Neural cell (in vitro differentiated cells): ENCODE measurements at regions not wholly inside any gene's neighbourhood (a gene's known extent, or its start where the extent isn't known, plus 50 kb on each side); places are given as distances from the start of the nearest gene placed in this dataset.

ENCODE experiments used
- H2AFZ ChIP-seq: fragments of 200-600, 300-800 bp; sonication (generic), shearing (Covaris generic); 2 replicates; pipeline ENCODE4 v1.6.0; 2014; ENCODE audit warnings: low read depth, mild to moderate bottlenecking, antibody characterized with exemption, low read length, moderate library complexity
- H3F3A ChIP-seq: fragments of 200-600 bp; shearing (Covaris generic); 2 replicates; pipeline ENCODE4 v1.6.1; 2016; ENCODE audit warnings: mild to moderate bottlenecking, moderate library complexity, mixed read lengths, antibody characterized with exemption, low read length; ENCODE audit not compliant: insufficient read depth, poor library complexity, severe bottlenecking
- H3K27ac ChIP-seq: fragments of 200-600, 300-800 bp; sonication (generic), shearing (Covaris generic); 2 replicates; pipeline ENCODE4 v1.5.1; 2014; ENCODE audit warnings: mild to moderate bottlenecking, low read length, moderate library complexity
- H3K27me3 ChIP-seq: fragments of 300-800, 200-600 bp; sonication (generic), shearing (Covaris generic); 2 replicates; pipeline ENCODE4 v1.6.0; 2014; ENCODE audit warnings: mild to moderate bottlenecking, low read depth, low read length, moderate library complexity; ENCODE audit not compliant: insufficient read depth
- H3K36me3 ChIP-seq: fragments of 300-800, 200-600 bp; sonication (generic), shearing (Covaris generic); 2 replicates; pipeline ENCODE4 v1.5.1; 2014; ENCODE audit warnings: mild to moderate bottlenecking, antibody characterized with exemption, low read length, moderate library complexity; ENCODE audit not compliant: insufficient read depth
- H3K4me2 ChIP-seq: fragments of 300-800, 200-600 bp; sonication (generic), shearing (Covaris generic); 2 replicates; pipeline ENCODE4 v1.6.0; 2014; ENCODE audit warnings: mild to moderate bottlenecking, low read length
- H3K4me3 ChIP-seq: fragments of 300-800, 200-600 bp; sonication (generic), shearing (Covaris generic); 2 replicates; pipeline ENCODE4 v1.5.1; 2014; ENCODE audit warnings: mild to moderate bottlenecking, low read length, moderate library complexity
- H3K79me2 ChIP-seq: fragments of 200-600 bp; shearing (Covaris generic); replicated peaks from 2 replicates; pipeline ENCODE4 v1.6.0; 2014; ENCODE audit warnings: mild to moderate bottlenecking, low read length, moderate library complexity; ENCODE audit not compliant: insufficient read depth
- H3K9ac ChIP-seq: fragments of 300-800, 200-600 bp; sonication (generic), shearing (Covaris generic); 2 replicates; pipeline ENCODE4 v1.6.1; 2016; ENCODE audit warnings: mild to moderate bottlenecking, low read length, mixed read lengths
- H3K9me2 ChIP-seq: fragments of 200-600 bp; shearing (Covaris generic); 2 replicates; pipeline ENCODE4 v1.6.1; 2016; ENCODE audit warnings: mild to moderate bottlenecking, low read length, mixed read lengths; ENCODE audit not compliant: insufficient read depth
- H3K9me3 ChIP-seq: fragments of 200-600, 300-800 bp; sonication (generic), shearing (Covaris generic); 2 replicates; pipeline ENCODE4 v1.6.1; 2016; ENCODE audit warnings: mild to moderate bottlenecking, mixed run types, low read length, moderate library complexity, mixed read lengths
- H4K20me1 ChIP-seq: fragments of 200-600 bp; shearing (Covaris generic); 2 replicates; pipeline ENCODE4 v1.6.1; 2016; ENCODE audit warnings: mild to moderate bottlenecking, mixed run types; ENCODE audit not compliant: insufficient read depth
- CTCF ChIP-seq: fragments of 450-650 bp; IDR thresholded peaks from 2 replicates; pipeline ENCODE4 v1.5.1; 2014; ENCODE audit warnings: antibody characterized with exemption, mild to moderate bottlenecking, moderate library complexity; ENCODE audit not compliant: poor library complexity, severe bottlenecking
- EP300 ChIP-seq: fragments of 450-650 bp; conservative IDR thresholded peaks from 2 replicates; pipeline ENCODE4 v1.6.1; 2014; ENCODE audit warnings: antibody characterized with exemption, mild to moderate bottlenecking, moderate library complexity; ENCODE audit not compliant: poor library complexity, severe bottlenecking
- EZH2 ChIP-seq: fragments of 200-600, 300-800 bp; shearing (Covaris generic), sonication (generic); IDR thresholded peaks from 2 replicates; pipeline ENCODE4 v1.6.1; 2014; ENCODE audit warnings: antibody characterized with exemption, low read length, borderline replicate concordance, mild to moderate bottlenecking; ENCODE audit not compliant: insufficient read depth, poor library complexity, severe bottlenecking
- MXI1 ChIP-seq: fragments of 450-650 bp; conservative IDR thresholded peaks from 2 replicates; pipeline ENCODE4 v1.6.1; 2014; ENCODE audit warnings: antibody characterized with exemption, mild to moderate bottlenecking; ENCODE audit not compliant: poor library complexity, severe bottlenecking
- POLR2AphosphoS5 ChIP-seq: IDR thresholded peaks from 2 replicates; pipeline ENCODE4 v1.6.1; 2012
- RAD21 ChIP-seq: fragments of 450-650 bp; conservative IDR thresholded peaks from 2 replicates; pipeline ENCODE4 v1.6.1; 2014; ENCODE audit warnings: antibody characterized with exemption, mild to moderate bottlenecking, moderate library complexity
- REST ChIP-seq: IDR thresholded peaks from 2 replicates; pipeline ENCODE4 v1.6.1; 2012; ENCODE audit warnings: borderline replicate concordance
- SMC3 ChIP-seq: fragments of 450-650 bp; conservative IDR thresholded peaks from 2 replicates; pipeline ENCODE4 v1.6.1; 2014; ENCODE audit warnings: antibody characterized with exemption, mild to moderate bottlenecking, moderate library complexity; ENCODE audit not compliant: poor library complexity
- TAF1 ChIP-seq: IDR thresholded peaks from 2 replicates; pipeline ENCODE4 v1.6.1; 2012; ENCODE audit warnings: low read depth

GRCh38 chr11:134800130-134800529 is 388.1 kb upstream of the B3GAT1 start:
- H3K36me3 ChIP-seq = no peaks in the 10 kb centered on the region
- H3K27me3 ChIP-seq = no peaks in the 10 kb centered on the region
- no peak overlapping the region for H3K4me3 ChIP-seq
- no peak overlapping the region for H3K9ac ChIP-seq
- no peaks in the 10 kb centered on the region for H3K9me3 ChIP-seq
- no peaks in the 10 kb centered on the region for H4K20me1 ChIP-seq
- H3K9me2 ChIP-seq = no peaks in the 10 kb centered on the region
- TF ChIP-seq MXI1 (no peak), EP300 (no peak), TAF1 (no peak), POLR2AphosphoS5 (no peak), SMC3 (no peak), REST (no peak), RAD21 (no peak), CTCF (no peak), EZH2 (no peak)
- H3F3A ChIP-seq = no peaks in the 10 kb centered on the region
- H3K79me2 ChIP-seq = no peaks in the 10 kb centered on the region
- no peak overlapping the region for H3K27ac ChIP-seq
- H2AFZ ChIP-seq = no peak overlapping the region
- no peak overlapping the region for H3K4me2 ChIP-seq

- Histone ChIP-seq H3K27me3 (no peaks in the 10 kb centered on the region), H3K36me3 (no peaks in the 10 kb centered on the region), H3K9me3 (no peaks in the 10 kb centered on the region), H3K9ac (no peak overlapping the region), H3K79me2 (no peaks in the 10 kb centered on the region), H3K4me2 (no peak overlapping the region), H2AFZ (no peak overlapping the region), H3K27ac (no peak overlapping the region), H3K9me2 (no peaks in the 10 kb centered on the region), H3K4me3 (no peak overlapping the region), H3F3A (no peaks in the 10 kb centered on the region), H4K20me1 (no peaks in the 10 kb centered on the region)
- TF ChIP-seq CTCF (no peak), EZH2 (no peak), EP300 (no peak), MXI1 (no peak), POLR2AphosphoS5 (no peak), REST (no peak), RAD21 (no peak), TAF1 (no peak), SMC3 (no peak)
These were observed 387.3 kb upstream of the B3GAT1 start for GRCh38 chr11:134799386-134799785.
